ENCODE measurements at regions not wholly inside any gene's neighbourhood (a gene's known extent, or its start where the extent isn't known, plus 50 kb on each side); places are given as distances from the start of the nearest gene placed in this dataset.

DNA sequence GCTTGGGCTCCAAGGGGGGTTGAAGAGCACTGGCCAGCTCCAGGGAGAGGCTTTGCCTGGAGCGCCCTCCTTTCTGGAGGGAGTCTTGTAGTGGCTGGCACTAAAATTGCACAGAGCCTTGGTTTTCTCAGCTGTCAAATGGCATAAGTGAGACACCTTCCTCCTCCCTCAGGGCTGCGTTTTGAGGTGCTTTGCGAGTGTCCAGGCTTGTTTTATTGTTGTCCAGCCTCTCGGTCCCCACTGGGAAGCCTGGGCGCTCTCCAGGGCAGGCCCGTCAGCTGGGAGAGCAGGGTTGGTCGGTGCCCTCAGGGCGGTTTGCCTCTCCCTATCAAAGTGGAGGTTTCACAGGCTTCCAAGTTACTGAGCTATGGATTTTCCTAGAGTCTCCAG, 149.3 kb upstream of the B3GAT1 start:
- no peaks in the 10 kb centered on the region for H3K9me3 ChIP-seq (replicated peaks)
- no peaks in the 10 kb centered on the region for H3K36me3 ChIP-seq
- no peaks in the 10 kb centered on the region for H3K4me1 ChIP-seq
- H3K4me3 ChIP-seq = no peak overlapping the region
- intact Hi-C loops (cut with micrococcal nuclease) = no loop called here
- no peak overlapping the region for H3K27ac ChIP-seq (replicated peaks)
- no peak for DNase-seq
- TF ChIP-seq, protein P1, sequence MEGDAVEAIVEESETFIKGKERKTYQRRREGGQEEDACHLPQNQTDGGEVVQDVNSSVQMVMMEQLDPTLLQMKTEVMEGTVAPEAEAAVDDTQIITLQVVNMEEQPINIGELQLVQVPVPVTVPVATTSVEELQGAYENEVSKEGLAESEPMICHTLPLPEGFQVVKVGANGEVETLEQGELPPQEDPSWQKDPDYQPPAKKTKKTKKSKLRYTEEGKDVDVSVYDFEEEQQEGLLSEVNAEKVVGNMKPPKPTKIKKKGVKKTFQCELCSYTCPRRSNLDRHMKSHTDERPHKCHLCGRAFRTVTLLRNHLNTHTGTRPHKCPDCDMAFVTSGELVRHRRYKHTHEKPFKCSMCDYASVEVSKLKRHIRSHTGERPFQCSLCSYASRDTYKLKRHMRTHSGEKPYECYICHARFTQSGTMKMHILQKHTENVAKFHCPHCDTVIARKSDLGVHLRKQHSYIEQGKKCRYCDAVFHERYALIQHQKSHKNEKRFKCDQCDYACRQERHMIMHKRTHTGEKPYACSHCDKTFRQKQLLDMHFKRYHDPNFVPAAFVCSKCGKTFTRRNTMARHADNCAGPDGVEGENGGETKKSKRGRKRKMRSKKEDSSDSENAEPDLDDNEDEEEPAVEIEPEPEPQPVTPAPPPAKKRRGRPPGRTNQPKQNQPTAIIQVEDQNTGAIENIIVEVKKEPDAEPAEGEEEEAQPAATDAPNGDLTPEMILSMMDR (IDR thresholded peaks at IDR 0.05; ENCODE audit: borderline replicate concordance) = no peak
- peaks cover 84% of the 10 kb centered on the region for H3K27me3 ChIP-seq (ENCODE audit: low read depth)

DNA sequence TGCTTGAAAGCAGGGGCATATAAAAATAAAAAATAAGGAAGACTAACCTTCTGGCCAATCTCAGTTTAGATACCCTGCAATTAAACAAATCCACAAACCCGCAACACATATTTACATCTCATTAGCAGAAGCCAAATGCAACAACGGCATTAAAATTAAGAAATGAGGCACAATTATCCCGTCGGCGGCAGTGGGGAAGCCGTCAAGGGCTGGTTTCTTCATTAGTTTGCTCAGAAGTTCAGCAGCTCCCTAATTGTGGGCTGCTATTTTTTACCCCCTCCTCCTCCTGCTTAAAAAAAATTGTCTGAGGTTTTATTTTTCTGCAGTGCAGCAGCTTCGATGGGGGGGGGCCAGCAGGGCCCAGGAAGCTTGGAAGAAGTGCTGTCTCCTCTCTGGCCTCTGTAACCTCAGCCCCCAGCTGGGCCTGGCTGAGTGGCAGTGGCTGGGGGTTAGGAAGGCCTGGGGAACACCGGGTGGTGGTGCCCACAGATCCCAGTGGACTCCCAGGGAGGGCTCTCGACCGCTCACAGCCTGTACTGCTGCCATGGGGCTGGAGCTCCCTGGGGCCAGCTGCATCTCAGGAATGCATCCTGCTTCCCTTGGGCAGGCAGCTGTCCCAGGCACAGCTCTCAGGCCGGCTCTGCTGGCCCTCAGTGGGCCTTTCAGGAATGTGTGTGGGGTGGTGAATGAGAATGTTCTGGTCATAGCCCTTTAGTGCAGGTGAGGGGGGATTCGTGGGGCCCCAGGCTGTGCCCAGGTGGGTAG, 148.7 kb upstream of the B3GAT1 start:
- H3K9me3 ChIP-seq (replicated peaks) = no peaks in the 10 kb centered on the region
- no peaks in the 10 kb centered on the region for H3K4me1 ChIP-seq
- H3K27ac ChIP-seq (replicated peaks) = no peak overlapping the region
- H3K27me3 ChIP-seq (ENCODE audit: low read depth) = peaks cover 80% of the 10 kb centered on the region
- DNase-seq = no peak
- H3K36me3 ChIP-seq = no peaks in the 10 kb centered on the region
- H3K4me3 ChIP-seq = no peak overlapping the region
- intact Hi-C loops (cut with micrococcal nuclease) = no loop called here
- TF ChIP-seq, protein P1 (IDR thresholded peaks at IDR 0.05; ENCODE audit: borderline replicate concordance) = no peak

GRCh38 chr11:134560066-134560465, 148.0 kb upstream of the B3GAT1 start:
- H3K36me3 ChIP-seq = no peaks in the 10 kb centered on the region
- TF ChIP-seq, protein P1 (IDR thresholded peaks at IDR 0.05; ENCODE audit: borderline replicate concordance) = no peak
- DNase-seq = no peak
- H3K4me1 ChIP-seq = no peaks in the 10 kb centered on the region
- no peak overlapping the region for H3K4me3 ChIP-seq
- H3K27me3 ChIP-seq (ENCODE audit: low read depth) = peaks cover 80% of the 10 kb centered on the region
- intact Hi-C loops (cut with micrococcal nuclease) = no loop called here
- no peaks in the 10 kb centered on the region for H3K9me3 ChIP-seq (replicated peaks)
- no peak overlapping the region for H3K27ac ChIP-seq (replicated peaks)

GRCh38 chr11:134559602-134559962, 147.5 kb upstream of the B3GAT1 start:
- no peaks in the 10 kb centered on the region for H3K9me3 ChIP-seq (replicated peaks)
- no peak for DNase-seq
- TF ChIP-seq, protein P1 (IDR thresholded peaks at IDR 0.05; ENCODE audit: borderline replicate concordance) = no peak
- H3K4me1 ChIP-seq = no peaks in the 10 kb centered on the region
- H3K27ac ChIP-seq (replicated peaks) = no peak overlapping the region
- intact Hi-C loops (cut with micrococcal nuclease) = no loop called here
- H3K4me3 ChIP-seq = no peak overlapping the region
- H3K27me3 ChIP-seq (ENCODE audit: low read depth) = peaks cover 80% of the 10 kb centered on the region
- H3K36me3 ChIP-seq = no peaks in the 10 kb centered on the region

DNA sequence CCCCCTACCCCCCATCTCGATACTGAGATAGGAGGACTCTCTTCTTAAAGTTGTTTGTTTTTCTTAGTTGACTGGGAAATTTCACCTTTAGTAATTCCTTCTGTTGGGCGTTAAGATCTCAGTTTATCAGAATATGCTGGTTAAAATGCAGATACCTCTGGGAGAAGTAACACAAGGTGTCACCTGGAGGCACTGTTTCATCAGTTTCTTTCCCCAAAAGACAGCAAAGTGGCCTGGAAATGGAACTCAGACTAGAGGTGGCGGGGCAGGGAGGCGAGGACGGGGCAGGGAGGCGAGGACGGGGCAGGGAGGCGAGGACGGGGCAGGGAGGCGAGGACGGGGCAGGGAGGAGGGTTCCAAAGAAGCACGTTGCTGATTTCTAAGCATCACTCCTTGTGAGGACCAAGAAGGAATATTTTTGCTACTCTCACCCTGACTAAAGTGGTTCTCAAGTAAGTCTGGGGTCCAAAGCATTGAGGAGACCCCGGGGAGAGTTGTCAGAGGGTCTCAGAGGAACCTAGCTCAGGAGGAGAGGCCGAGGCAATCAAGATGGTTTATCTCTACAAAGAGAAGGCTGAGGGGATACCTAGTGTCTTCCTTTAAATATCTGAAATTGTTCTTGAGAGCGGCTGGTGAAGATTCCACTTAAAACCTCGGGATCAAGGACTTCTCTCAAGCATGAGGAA, 147.0 kb upstream of the B3GAT1 start:
- no peak for DNase-seq
- no peaks in the 10 kb centered on the region for H3K4me1 ChIP-seq
- H3K27ac ChIP-seq (replicated peaks) = no peak overlapping the region
- TF ChIP-seq, protein P1 (IDR thresholded peaks at IDR 0.05; ENCODE audit: borderline replicate concordance) = no peak
- H3K4me3 ChIP-seq = no peak overlapping the region
- intact Hi-C loops (cut with micrococcal nuclease) = no loop called here
- H3K27me3 ChIP-seq (ENCODE audit: low read depth) = peaks cover 76% of the 10 kb centered on the region
- no peaks in the 10 kb centered on the region for H3K9me3 ChIP-seq (replicated peaks)
- H3K36me3 ChIP-seq = no peaks in the 10 kb centered on the region

All from left ventricle myocardium inferior (tissue), 1 donor.